CD14-positive monocyte (primary cell): ENCODE measurements at regions not wholly inside any gene's neighbourhood (a gene's known extent, or its start where the extent isn't known, plus 50 kb on each side); places are given as distances from the start of the nearest gene placed in this dataset.

Source experiments
- DNase-seq, 3 donors: peaks; one replicate each; pipeline ENCODE4 v3.0.0-alpha.2; 2011 to 2022
- H2AFZ ChIP-seq: 2 replicates; pipeline ENCODE4 v1.6.0; 2012; ENCODE audit warnings: mild to moderate bottlenecking, low read depth, low read length, inconsistent platforms; ENCODE audit not compliant: insufficient read depth, poor library complexity, severe bottlenecking
- H3K27ac ChIP-seq, 2 donors: 1 replicate in 1 of 2; 2 replicates in 1 of 2; pipeline ENCODE4 v1.5.1; 2012 to 2013; ENCODE audit warnings: low read length in 2 of 2, control low read depth in 1 of 2, inconsistent platforms in 1 of 2, low read depth in 1 of 2, mild to moderate bottlenecking in 1 of 2
- H3K27me3 ChIP-seq, 2 donors: one replicate each; pipeline versions ENCODE4 v1.6.0 to v1.6.1; 2011 to 2013; ENCODE audit warnings: low read length in 2 of 2; ENCODE audit not compliant: control insufficient read depth in 2 of 2, insufficient read depth in 2 of 2
- H3K36me3 ChIP-seq, 2 donors: replicated peaks in 1 of 2; 1 replicate in 1 of 2; 2 replicates in 1 of 2; pipeline versions ENCODE4 v1.5.1 to v1.6.1; 2012 to 2013; ENCODE audit warnings: low read length in 2 of 2, control low read depth in 1 of 2, inconsistent platforms in 1 of 2, mild to moderate bottlenecking in 1 of 2; ENCODE audit not compliant: insufficient read depth in 2 of 2, control insufficient read depth in 1 of 2
- H3K4me1 ChIP-seq, 2 donors: 1 replicate in 1 of 2; 2 replicates in 1 of 2; pipeline versions ENCODE4 v1.5.1 to v1.6.1; 2012 to 2013; ENCODE audit warnings: low read length in 2 of 2, control low read depth in 1 of 2, inconsistent platforms in 1 of 2, mild to moderate bottlenecking in 1 of 2, moderate library complexity in 1 of 2; ENCODE audit not compliant: insufficient read depth in 2 of 2, control insufficient read depth in 1 of 2
- H3K4me2 ChIP-seq: replicated peaks from 2 replicates; pipeline ENCODE3; 2012; ENCODE audit warnings: low read length, moderate library complexity, mild to moderate bottlenecking; ENCODE audit not compliant: poor library complexity, severe bottlenecking; ENCODE audit errors: extremely low read depth
- H3K4me3 ChIP-seq, 3 experiments: fragments of 200-600 bp in 1 of 3; sonication (generic) in 1 of 3; replicated peaks in 1 of 3; 1 replicate in 2 of 3; 2 replicates in 1 of 3; pipeline ENCODE4 v1.5.1; 2011 to 2013; ENCODE audit warnings: low read length in 3 of 3, mild to moderate bottlenecking in 3 of 3, control low read depth in 2 of 3, low read depth in 2 of 3, inconsistent platforms in 1 of 3, moderate library complexity in 1 of 3
- H3K79me2 ChIP-seq: 2 replicates; pipeline ENCODE4 v1.6.0; 2012; ENCODE audit warnings: mild to moderate bottlenecking, control low read depth, inconsistent platforms, low read length, moderate library complexity; ENCODE audit not compliant: insufficient read depth
- H3K9ac ChIP-seq: 2 replicates; pipeline ENCODE4 v1.6.0; 2017; ENCODE audit warnings: low read length, mild to moderate bottlenecking; ENCODE audit not compliant: insufficient read depth, poor library complexity, severe bottlenecking
- H3K9me3 ChIP-seq, 2 donors: replicated peaks in 1 of 2; 1 replicate in 1 of 2; 2 replicates in 1 of 2; pipeline versions ENCODE4 v1.5.1 to v1.6.1; 2012 to 2013; ENCODE audit warnings: low read length in 2 of 2, control low read depth in 1 of 2; ENCODE audit not compliant: control insufficient read depth in 1 of 2, insufficient read depth in 1 of 2
- H4K20me1 ChIP-seq: 2 replicates; pipeline ENCODE4 v1.6.0; 2012; ENCODE audit warnings: mild to moderate bottlenecking, low read length, control low read depth, moderate library complexity; ENCODE audit not compliant: insufficient read depth
- H3K27ac Mint-ChIP-seq, 7 donors: one replicate each; pipeline ENCODE4 v1.8.0; 2020; ENCODE audit warnings: mild to moderate bottlenecking in 7 of 7, mixed read lengths in 7 of 7, moderate library complexity in 6 of 7, inconsistent platforms in 2 of 7
- H3K27me3 Mint-ChIP-seq, 3 donors: one replicate each; pipeline ENCODE4 v1.8.0; 2021 to 2022; ENCODE audit warnings: low read depth in 3 of 3, mild to moderate bottlenecking in 3 of 3, mixed read lengths in 3 of 3, moderate library complexity in 3 of 3, inconsistent platforms in 1 of 3
- H3K36me3 Mint-ChIP-seq, 2 donors: one replicate each; pipeline ENCODE4 v1.8.0; 2020; ENCODE audit warnings: mixed read lengths in 2 of 2, inconsistent platforms in 1 of 2, mild to moderate bottlenecking in 1 of 2
- H3K4me1 Mint-ChIP-seq: one replicate; pipeline ENCODE4 v1.8.0; 2020; ENCODE audit warnings: mild to moderate bottlenecking, mixed read lengths
- H3K4me3 Mint-ChIP-seq, 2 donors: one replicate each; pipeline ENCODE4 v1.8.0; 2020; ENCODE audit warnings: mild to moderate bottlenecking in 2 of 2, mixed read lengths in 2 of 2, moderate library complexity in 1 of 2
- H3K9me3 Mint-ChIP-seq, 7 donors: one replicate each; pipeline ENCODE4 v1.8.0; 2020 to 2022; ENCODE audit warnings: mixed read lengths in 7 of 7, mild to moderate bottlenecking in 6 of 7, moderate library complexity in 6 of 7, inconsistent platforms in 2 of 7
- WGBS: methylation state at CpG from one replicate; pipeline ENCODE4 v1.1.5; 2013; ENCODE audit warnings: missing lambda C conversion rate; ENCODE audit not compliant: insufficient coverage; 5-methylcytosine and 5-hydroxymethylcytosine counted together
- intact Hi-C, 2 donors: fragments of 100-400 bp; cut with micrococcal nuclease; formaldehyde crosslinking; loops; one replicate each; pipeline versions ENCODE4 v1.15.0 to v1.15.1; 2023
- TF ChIP-seq, protein P1 (sequence below): fragments of 200-600 bp; IDR thresholded peaks from one replicate; pipeline ENCODE4 v1.8.0; 2022; ENCODE audit warnings: antibody characterized with exemption, mild to moderate bottlenecking

DNA sequence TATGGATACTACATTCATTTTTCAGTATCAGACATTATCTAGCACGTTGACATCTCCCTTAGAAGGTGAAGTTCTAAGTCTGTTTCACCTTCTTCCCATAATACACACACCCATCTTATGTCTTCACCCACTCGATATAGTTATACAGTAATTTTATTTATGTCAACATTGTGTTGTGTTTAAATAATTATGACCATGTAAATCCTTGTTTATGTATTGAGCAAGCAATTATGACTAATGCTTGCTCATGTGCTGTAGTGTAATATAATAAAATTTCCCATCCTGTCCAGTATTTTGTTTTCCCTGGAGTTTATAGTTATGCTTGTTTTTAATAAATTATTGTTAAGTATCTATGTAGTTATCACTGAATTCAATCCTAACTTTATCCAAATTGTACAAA lies 163.2 kb downstream of the MTX2 start:
- H2AFZ ChIP-seq = no peak overlapping the region
- no peaks in the 10 kb centered on the region for H3K4me1 Mint-ChIP-seq
- no peak overlapping the region for H3K4me3 ChIP-seq
- no peak for DNase-seq
- peaks cover 8 to 11% of the 10 kb centered on the region in 2 donors for H3K9me3 ChIP-seq
- intact Hi-C loops = no loop called here
- H3K4me2 ChIP-seq = no peak overlapping the region
- H3K27me3 Mint-ChIP-seq = peaks cover 0 to 4% (median 0%) of the 10 kb centered on the region in 3 donors
- H3K27ac Mint-ChIP-seq = no peak overlapping the region
- no peaks in the 10 kb centered on the region for H3K27me3 ChIP-seq
- WGBS = no CpG with 5 or more reads among the region's 2 CpGs
- no peaks in the 10 kb centered on the region for H3K36me3 Mint-ChIP-seq
- H3K4me3 Mint-ChIP-seq = no peak overlapping the region
- H3K9ac ChIP-seq = no peak overlapping the region
- peaks cover 10 to 24% (median 18%) of the 10 kb centered on the region in 7 donors for H3K9me3 Mint-ChIP-seq
- TF ChIP-seq, protein P1, sequence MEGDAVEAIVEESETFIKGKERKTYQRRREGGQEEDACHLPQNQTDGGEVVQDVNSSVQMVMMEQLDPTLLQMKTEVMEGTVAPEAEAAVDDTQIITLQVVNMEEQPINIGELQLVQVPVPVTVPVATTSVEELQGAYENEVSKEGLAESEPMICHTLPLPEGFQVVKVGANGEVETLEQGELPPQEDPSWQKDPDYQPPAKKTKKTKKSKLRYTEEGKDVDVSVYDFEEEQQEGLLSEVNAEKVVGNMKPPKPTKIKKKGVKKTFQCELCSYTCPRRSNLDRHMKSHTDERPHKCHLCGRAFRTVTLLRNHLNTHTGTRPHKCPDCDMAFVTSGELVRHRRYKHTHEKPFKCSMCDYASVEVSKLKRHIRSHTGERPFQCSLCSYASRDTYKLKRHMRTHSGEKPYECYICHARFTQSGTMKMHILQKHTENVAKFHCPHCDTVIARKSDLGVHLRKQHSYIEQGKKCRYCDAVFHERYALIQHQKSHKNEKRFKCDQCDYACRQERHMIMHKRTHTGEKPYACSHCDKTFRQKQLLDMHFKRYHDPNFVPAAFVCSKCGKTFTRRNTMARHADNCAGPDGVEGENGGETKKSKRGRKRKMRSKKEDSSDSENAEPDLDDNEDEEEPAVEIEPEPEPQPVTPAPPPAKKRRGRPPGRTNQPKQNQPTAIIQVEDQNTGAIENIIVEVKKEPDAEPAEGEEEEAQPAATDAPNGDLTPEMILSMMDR = no peak
- H3K79me2 ChIP-seq = no peaks in the 10 kb centered on the region
- no peaks in the 10 kb centered on the region for H3K36me3 ChIP-seq
- no peaks in the 10 kb centered on the region for H4K20me1 ChIP-seq
- no peaks in the 10 kb centered on the region for H3K4me1 ChIP-seq
- H3K27ac ChIP-seq = no peak overlapping the region

DNA sequence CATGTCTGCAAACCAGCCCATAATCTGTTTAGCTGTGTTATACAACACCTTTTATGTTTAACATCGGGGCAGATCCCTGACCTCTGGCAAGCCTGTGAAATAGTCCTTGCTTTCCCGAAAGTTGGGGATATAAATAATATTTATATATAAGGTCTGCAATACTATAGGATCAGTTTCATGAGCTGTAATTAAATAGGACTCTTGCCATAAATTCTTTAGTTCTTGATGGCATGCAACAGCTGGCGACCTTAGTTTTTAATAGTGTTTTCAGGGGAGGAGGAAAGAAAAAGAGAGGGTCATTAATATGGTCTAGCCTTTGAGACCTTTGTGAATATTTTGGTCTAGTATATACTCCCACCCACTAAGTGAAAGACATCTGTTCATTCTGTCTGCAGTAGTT lies 166.5 kb downstream of the MTX2 start:
- peaks cover 0 to 12% (median 3%) of the 10 kb centered on the region in 7 donors for H3K9me3 Mint-ChIP-seq
- Histone ChIP-seq H3K4me2 (no peak overlapping the region), H4K20me1 (no peaks in the 10 kb centered on the region), H3K27me3 (no peaks in the 10 kb centered on the region), H3K4me3 (no peak overlapping the region), H3K9me3 (peaks cover 0 to 4% of the 10 kb centered on the region in 2 donors), H3K36me3 (no peaks in the 10 kb centered on the region), H2AFZ (no peak overlapping the region), H3K9ac (no peak overlapping the region), H3K79me2 (no peaks in the 10 kb centered on the region), H3K4me1 (no peaks in the 10 kb centered on the region), H3K27ac (no peak overlapping the region)
- TF ChIP-seq, protein P1 = no peak
- H3K4me1 Mint-ChIP-seq = no peaks in the 10 kb centered on the region
- intact Hi-C loops = no loop called here
- H3K27me3 Mint-ChIP-seq = peaks cover 0 to 5% (median 2%) of the 10 kb centered on the region in 3 donors
- WGBS = no CpG with 5 or more reads among the region's 3 CpGs
- H3K27ac Mint-ChIP-seq = no peak overlapping the region
- H3K36me3 Mint-ChIP-seq = no peaks in the 10 kb centered on the region
- no peak overlapping the region for H3K4me3 Mint-ChIP-seq
- DNase-seq = no peak
